ENCODE measurements at regions not wholly inside any gene's neighbourhood (a gene's known extent, or its start where the extent isn't known, plus 50 kb on each side); places are given as distances from the start of the nearest gene placed in this dataset.

DNA sequence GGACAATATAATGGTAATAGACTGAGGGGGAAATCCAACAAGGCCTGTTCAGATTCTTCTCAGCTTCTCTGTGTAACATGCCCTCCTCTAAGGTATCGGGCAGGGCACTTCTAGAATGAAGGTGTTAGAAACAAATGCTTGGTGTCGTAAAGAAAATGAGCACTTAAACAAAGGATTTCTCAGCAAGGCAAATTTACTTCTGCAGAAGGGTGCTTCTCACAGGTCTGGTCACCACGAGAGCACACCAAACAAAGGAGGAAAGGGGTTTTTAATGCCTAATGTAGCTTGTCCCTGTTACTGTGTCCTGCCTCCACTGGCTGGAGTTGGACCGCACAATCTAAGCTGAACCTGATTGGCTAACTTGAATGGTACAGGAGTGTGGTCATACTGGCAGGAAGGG is 642.6 kb upstream of the CDH8 start:
- TF ChIP-seq MYC (IDR thresholded peaks at IDR 0.05; ENCODE audit: low read depth, low read length) (no peak), POLR2A (IDR thresholded peaks at IDR 0.05; ENCODE audit: extremely low read depth, insufficient read length) (no peak)
- TF ChIP-seq, protein P1, sequence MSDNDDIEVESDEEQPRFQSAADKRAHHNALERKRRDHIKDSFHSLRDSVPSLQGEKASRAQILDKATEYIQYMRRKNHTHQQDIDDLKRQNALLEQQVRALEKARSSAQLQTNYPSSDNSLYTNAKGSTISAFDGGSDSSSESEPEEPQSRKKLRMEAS (IDR thresholded peaks at IDR 0.05; ENCODE audit: low read depth, low read length) = no peak
- TF ChIP-seq, protein P2, sequence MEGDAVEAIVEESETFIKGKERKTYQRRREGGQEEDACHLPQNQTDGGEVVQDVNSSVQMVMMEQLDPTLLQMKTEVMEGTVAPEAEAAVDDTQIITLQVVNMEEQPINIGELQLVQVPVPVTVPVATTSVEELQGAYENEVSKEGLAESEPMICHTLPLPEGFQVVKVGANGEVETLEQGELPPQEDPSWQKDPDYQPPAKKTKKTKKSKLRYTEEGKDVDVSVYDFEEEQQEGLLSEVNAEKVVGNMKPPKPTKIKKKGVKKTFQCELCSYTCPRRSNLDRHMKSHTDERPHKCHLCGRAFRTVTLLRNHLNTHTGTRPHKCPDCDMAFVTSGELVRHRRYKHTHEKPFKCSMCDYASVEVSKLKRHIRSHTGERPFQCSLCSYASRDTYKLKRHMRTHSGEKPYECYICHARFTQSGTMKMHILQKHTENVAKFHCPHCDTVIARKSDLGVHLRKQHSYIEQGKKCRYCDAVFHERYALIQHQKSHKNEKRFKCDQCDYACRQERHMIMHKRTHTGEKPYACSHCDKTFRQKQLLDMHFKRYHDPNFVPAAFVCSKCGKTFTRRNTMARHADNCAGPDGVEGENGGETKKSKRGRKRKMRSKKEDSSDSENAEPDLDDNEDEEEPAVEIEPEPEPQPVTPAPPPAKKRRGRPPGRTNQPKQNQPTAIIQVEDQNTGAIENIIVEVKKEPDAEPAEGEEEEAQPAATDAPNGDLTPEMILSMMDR (IDR thresholded peaks at IDR 0.05; ENCODE audit: low read depth, low read length) = no peak
- no peak overlapping the region for H3K4me3 ChIP-seq (ENCODE audit: low read depth, low read length)
- DNase-seq (ENCODE audit: low read depth) = no peak

DNA sequence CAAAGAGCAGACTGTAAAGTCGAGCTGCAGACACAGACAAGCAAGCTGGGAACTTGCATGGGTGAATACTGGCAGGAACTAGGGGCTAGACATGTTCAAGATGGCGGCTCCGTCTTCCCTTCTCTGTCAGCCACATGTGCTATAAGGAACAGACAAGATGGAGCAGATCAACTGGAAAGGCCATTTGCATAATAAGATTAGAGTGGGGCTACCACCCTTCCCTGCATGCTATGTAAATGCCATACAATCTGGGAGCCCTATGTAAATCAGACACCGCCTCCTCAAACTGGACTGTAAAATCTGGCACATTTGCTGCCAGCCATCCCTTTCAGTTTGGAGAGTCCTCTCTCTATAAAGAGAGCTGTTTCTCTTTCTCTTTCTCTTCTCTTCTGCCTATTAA is 640.1 kb upstream of the CDH8 start:
- H3K4me3 ChIP-seq (ENCODE audit: low read depth, low read length) = no peak overlapping the region
- no peak for TF ChIP-seq POLR2A (IDR thresholded peaks at IDR 0.05; ENCODE audit: extremely low read depth, insufficient read length)
- TF ChIP-seq, protein P1 (IDR thresholded peaks at IDR 0.05; ENCODE audit: low read depth, low read length) = no peak
- no peak for TF ChIP-seq MYC (IDR thresholded peaks at IDR 0.05; ENCODE audit: low read depth, low read length)
- TF ChIP-seq, protein P2 (IDR thresholded peaks at IDR 0.05; ENCODE audit: low read depth, low read length) = no peak
- no peak for DNase-seq (ENCODE audit: low read depth)

DNA sequence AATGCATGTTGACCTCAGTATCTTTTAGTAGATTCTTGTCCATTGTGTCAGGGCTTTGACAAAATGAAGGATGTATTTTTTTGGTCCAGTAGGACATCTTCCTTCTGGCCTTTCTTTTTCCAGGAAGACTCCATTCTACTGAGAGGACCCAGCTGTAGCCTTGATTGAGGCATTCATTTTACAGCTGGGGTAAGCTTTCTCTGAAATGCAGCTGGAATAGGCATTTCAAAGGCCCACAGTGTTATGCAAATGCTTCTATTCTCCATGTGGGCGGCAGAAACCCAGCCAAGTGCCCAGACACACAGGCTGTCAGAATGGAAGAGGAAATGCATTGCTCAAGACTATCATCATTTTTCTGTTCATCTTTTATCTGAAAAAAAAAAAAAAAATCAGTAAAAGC is 629.0 kb upstream of the CDH8 start:
- no peak overlapping the region for H3K4me3 ChIP-seq (ENCODE audit: low read depth, low read length)
- TF ChIP-seq, protein P2 (IDR thresholded peaks at IDR 0.05; ENCODE audit: low read depth, low read length) = no peak
- no peak for TF ChIP-seq POLR2A (IDR thresholded peaks at IDR 0.05; ENCODE audit: extremely low read depth, insufficient read length)
- TF ChIP-seq, protein P1 (IDR thresholded peaks at IDR 0.05; ENCODE audit: low read depth, low read length) = no peak
- no peak for TF ChIP-seq MYC (IDR thresholded peaks at IDR 0.05; ENCODE audit: low read depth, low read length)
- DNase-seq (ENCODE audit: low read depth) = no peak

DNA sequence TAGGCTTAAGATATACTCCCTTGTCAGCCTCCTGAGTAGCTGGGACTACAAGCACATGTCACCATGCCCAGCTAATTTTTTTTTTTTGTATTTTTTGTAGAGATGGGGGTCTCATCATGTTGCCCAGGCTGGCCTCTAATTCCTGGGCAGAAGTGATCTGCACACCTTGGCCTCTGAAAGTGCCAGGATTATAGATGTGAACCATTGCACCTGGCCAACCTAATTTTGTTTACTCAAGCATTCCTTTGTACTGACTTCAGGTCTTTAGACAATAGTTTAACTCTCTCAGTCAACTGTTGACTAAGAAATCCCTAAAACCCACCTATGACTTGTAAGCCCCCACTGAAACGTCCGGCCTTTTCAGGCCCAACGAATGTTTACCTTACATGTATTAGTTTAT is 628.3 kb upstream of the CDH8 start:
- H3K4me3 ChIP-seq (ENCODE audit: low read depth, low read length) = no peak overlapping the region
- DNase-seq (ENCODE audit: low read depth) = no peak
- TF ChIP-seq, protein P2 (IDR thresholded peaks at IDR 0.05; ENCODE audit: low read depth, low read length) = no peak
- no peak for TF ChIP-seq MYC (IDR thresholded peaks at IDR 0.05; ENCODE audit: low read depth, low read length)
- TF ChIP-seq, protein P1 (IDR thresholded peaks at IDR 0.05; ENCODE audit: low read depth, low read length) = no peak

DNA sequence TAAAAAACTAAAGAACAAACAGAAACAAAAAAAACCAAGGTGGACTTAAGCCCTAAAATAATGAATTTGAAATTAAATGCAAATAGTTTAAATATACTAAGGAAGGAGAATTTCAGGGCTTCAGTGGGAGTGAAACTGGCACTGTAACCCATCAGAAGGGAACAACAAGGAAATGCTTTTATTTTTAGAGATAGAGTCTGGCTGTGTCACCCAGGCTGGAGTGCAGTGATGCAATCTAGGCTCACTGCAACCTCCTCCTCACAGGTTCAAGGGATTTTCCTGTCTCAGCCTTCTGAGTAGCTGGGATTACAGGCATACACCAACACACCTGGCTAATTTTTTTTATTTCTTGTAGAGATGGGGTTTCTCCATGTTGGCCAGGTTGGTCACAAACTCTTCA is 625.2 kb upstream of the CDH8 start:
- no peak for DNase-seq (ENCODE audit: low read depth)
- H3K4me3 ChIP-seq (ENCODE audit: low read depth, low read length) = no peak overlapping the region
- TF ChIP-seq, protein P2 (IDR thresholded peaks at IDR 0.05; ENCODE audit: low read depth, low read length) = no peak
- TF ChIP-seq MYC (IDR thresholded peaks at IDR 0.05; ENCODE audit: low read depth, low read length) = no peak
- TF ChIP-seq, protein P1 (IDR thresholded peaks at IDR 0.05; ENCODE audit: low read depth, low read length) = no peak
- no peak for TF ChIP-seq POLR2A (IDR thresholded peaks at IDR 0.05; ENCODE audit: extremely low read depth, insufficient read length)

DNA sequence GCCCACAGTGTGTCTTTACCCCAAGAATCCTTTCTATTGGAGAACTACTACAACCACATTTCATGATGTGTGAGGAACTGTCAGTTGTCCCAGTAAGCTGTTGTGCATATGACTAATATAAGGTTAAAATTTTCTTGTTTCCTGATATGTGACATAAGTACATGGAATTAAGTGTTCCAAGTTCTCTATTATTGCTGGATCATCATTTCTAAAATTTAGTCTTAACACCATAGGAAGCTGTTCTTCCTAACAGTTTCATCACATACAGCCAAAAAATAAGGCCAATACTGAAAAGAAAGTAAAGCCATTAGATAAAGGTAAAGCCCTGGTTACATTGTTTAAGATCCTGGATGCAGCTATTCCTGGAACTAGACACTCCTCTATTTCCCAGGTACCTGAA is 620.9 kb upstream of the CDH8 start:
- no peak overlapping the region for H3K4me3 ChIP-seq (ENCODE audit: low read depth, low read length)
- TF ChIP-seq POLR2A (IDR thresholded peaks at IDR 0.05; ENCODE audit: extremely low read depth, insufficient read length) = no peak
- TF ChIP-seq, protein P2 (IDR thresholded peaks at IDR 0.05; ENCODE audit: low read depth, low read length) = no peak
- TF ChIP-seq, protein P1 (IDR thresholded peaks at IDR 0.05; ENCODE audit: low read depth, low read length) = no peak
- no peak for TF ChIP-seq MYC (IDR thresholded peaks at IDR 0.05; ENCODE audit: low read depth, low read length)
- DNase-seq (ENCODE audit: low read depth) = no peak
